WI38 (cell line): ENCODE measurements at regions not wholly inside any gene's neighbourhood (a gene's known extent, or its start where the extent isn't known, plus 50 kb on each side); places are given as distances from the start of the nearest gene placed in this dataset.

Experiments
- H3K4me3 ChIP-seq: 2 replicates; pipeline ENCODE4 v1.5.1; 2011; ENCODE audit warnings: low read depth, mild to moderate bottlenecking, control low read depth, low read length
- TF ChIP-seq, protein P1 (sequence below): IDR thresholded peaks from 2 replicates; pipeline ENCODE4 v1.5.1; 2012; ENCODE audit warnings: low read depth, mild to moderate bottlenecking, control low read depth, low read length

DNA sequence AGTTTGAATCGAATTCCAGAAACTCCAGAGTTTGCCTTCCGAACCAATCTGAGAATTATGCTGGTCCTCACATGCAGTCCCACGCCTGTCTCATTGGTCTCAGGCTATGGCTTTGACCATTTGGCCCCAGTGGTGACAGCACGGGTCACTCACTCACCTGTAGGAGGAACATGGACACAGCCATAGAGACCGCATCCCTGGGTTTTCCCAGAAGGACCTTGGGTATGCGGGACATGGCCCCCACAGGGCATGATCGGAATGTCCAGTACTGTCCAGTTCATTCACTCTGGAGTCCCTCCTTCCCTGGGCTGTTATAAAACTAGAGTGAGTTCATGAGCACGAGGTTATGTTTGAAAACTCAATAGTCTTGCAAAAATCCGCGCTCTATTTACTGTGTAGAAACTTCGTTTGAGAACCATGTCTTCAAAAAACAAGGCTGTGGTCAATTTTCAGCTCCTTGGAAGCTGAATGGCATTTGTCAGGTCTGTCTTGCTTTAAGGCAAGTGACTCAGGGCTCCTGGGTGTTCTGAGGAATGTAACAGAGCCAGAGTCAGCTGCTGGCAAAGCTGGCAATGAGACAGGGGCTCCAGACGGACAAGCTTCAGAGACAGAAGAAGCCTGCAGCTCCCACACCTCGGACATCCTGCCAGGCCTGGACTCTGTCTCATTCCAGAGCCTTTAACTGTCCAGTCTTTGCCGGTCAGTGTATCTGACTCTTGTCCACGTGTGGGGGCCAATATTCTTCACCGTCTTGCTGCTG, 86.7 kb upstream of the TMEM18 start:
- no peak overlapping the region for H3K4me3 ChIP-seq
- TF ChIP-seq, protein P1, sequence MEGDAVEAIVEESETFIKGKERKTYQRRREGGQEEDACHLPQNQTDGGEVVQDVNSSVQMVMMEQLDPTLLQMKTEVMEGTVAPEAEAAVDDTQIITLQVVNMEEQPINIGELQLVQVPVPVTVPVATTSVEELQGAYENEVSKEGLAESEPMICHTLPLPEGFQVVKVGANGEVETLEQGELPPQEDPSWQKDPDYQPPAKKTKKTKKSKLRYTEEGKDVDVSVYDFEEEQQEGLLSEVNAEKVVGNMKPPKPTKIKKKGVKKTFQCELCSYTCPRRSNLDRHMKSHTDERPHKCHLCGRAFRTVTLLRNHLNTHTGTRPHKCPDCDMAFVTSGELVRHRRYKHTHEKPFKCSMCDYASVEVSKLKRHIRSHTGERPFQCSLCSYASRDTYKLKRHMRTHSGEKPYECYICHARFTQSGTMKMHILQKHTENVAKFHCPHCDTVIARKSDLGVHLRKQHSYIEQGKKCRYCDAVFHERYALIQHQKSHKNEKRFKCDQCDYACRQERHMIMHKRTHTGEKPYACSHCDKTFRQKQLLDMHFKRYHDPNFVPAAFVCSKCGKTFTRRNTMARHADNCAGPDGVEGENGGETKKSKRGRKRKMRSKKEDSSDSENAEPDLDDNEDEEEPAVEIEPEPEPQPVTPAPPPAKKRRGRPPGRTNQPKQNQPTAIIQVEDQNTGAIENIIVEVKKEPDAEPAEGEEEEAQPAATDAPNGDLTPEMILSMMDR: no peak

DNA sequence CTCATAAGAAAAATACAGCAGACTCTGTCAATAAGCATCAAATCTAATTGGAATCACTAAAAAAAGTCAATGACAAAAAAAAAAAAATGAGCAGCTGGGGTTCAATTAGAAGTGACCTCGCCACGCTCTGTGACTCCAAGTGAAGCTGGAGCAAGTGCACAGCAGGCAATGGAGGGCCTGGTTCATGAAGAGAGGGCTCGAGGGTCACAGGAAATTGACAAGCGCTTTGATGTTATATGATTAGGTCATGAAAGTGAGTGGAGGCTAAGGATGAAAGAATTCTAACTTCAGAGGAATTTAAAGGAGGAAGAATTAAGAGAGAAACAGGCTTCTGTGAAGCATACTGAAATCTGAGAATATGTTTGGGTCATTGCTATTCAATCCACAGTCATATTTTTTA, 85.4 kb upstream of the TMEM18 start:
- H3K4me3 ChIP-seq: no peak overlapping the region
- TF ChIP-seq, protein P1: no peak

DNA sequence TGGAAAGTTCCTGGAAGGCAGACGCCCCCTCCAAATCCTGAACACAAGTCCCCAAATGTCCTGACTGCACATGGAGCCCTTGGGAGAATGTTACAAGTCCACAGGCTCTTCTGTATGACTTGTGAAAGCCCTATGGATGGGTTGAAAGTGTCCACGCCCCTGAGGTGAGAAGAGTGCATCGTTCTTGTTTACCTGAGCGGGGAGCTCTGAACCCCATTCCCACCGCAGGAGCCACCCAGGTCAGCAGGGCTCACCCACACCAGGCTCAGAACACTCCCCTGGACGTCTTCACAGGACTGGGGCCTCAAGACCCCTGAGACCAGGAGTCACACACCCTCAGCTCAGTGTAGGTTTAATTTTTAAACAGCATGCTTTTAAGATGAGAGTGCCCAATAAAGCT, 84.2 kb upstream of the TMEM18 start:
- TF ChIP-seq, protein P1: no peak
- H3K4me3 ChIP-seq: no peak overlapping the region

DNA sequence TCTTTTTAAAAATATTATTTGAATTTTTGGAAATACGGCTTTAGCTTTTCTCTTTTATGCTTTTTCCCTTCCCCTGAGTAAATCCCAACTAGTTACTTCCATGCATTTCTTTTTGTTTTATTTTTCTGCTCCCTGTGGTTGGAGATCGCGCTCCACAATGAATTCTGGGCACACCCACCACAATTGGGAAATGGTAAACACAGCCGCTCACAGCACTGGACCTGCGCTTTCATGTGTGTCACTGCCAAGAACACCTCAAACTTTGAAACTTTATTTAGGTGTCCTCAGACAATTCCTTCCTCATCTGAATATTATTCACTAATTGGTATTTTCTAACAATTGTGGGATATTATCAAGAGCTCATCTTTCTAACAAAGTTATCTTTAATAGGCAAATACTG, 82.8 kb upstream of the TMEM18 start:
- H3K4me3 ChIP-seq: no peak overlapping the region
- TF ChIP-seq, protein P1: no peak

DNA sequence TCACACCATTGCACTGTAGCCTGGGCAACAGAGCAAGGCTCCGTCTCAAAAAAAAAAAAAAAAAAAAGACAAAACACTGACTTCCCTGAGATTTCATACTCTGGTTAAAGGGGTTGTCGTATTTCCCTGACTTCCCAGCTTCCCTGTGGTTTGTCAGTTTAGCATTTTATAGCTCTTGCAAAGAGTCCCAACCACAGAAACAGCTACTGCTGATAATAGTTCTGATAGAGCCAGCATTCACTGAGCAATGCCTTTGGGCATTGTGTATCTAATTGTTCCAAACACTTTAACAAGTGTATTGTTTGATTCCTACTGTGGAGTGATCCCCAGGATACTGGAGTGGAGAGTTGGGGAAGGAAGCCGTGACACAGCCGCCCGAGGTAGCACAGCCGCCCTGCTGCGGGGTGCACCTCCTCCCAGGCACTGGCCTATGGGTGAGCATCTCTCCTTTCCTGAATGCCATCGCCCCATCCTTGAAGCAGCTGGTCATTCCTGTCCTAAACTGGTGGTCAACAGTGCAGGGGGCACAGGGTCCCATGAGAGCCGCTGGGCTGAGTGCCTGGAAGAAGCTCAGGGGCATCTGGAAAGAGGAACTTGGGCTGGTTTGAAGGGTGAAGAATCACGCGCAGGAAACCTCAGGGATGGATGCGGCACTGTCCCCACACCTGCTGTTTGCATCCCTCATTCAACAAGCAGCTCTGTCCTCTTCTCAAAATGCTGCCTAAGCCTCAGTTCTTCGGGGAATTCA, 81.0 kb upstream of the TMEM18 start:
- TF ChIP-seq, protein P1: no peak
- H3K4me3 ChIP-seq: no peak overlapping the region

DNA sequence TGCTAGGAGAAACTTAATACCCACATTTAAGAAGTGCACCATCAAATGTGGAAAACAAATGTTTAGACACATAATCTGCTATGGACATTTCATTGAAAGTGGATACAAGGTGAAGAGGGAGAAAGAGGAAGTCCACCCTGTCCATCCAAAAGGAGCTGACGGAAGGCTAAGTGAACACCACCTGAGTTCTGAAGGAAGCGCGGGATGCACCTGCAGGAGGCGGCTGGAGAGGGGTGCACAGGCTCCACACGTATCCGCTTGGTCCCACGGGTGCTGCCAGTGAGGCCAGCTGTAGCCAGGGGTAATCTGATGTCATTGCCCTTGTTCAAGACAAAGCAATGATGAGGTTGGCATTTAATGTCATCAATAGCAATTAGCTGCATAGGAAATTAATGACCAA, 75.9 kb upstream of the TMEM18 start:
- H3K4me3 ChIP-seq: no peak overlapping the region
- TF ChIP-seq, protein P1: no peak

DNA sequence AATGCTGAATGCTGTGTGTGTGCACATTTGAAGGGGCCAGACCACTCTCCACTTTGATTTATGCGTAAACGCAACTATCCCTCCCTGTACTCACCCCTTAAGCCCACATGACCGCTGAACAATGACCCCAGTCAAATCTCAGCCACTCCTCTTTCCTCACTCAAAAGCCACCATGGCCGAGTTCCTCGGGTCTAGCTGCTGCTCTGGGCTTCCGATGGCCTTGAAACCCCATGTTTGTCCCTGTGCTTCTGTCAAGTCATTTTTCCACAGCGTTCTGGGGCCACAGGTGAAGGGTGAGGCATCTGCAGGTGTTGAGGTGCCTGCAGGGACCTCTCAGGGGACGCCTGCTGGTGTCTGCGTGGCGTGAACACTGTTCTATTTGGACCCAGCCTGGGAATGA, 74.3 kb upstream of the TMEM18 start:
- H3K4me3 ChIP-seq: no peak overlapping the region
- TF ChIP-seq, protein P1: no peak
